Activated T-cell treated with anti-CD3 and anti-CD28 coated beads, Interleukin-2, amount 50 U/mL, for 24 hours (primary cell): ENCODE measurements at regions not wholly inside any gene's neighbourhood (a gene's known extent, or its start where the extent isn't known, plus 50 kb on each side); places are given as distances from the start of the nearest gene placed in this dataset.
"Not testable (repeated sequence)": the region's sequence is repeated elsewhere in the genome, so short reads cannot be mapped to it uniquely, and the experiment has no call there.

Experiments used
- DNase-seq: peaks from one replicate; pipeline ENCODE4 v3.0.0-alpha.2; 2020
- H3K27ac Mint-ChIP-seq: 2 replicates; pipeline ENCODE4 v1.8.0; 2020; ENCODE audit warnings: mild to moderate bottlenecking, mixed read lengths
- H3K27me3 Mint-ChIP-seq: 2 replicates; pipeline ENCODE4 v1.8.0; 2020; ENCODE audit warnings: mixed read lengths
- H3K36me3 Mint-ChIP-seq: 2 replicates; pipeline ENCODE4 v1.8.0; 2020; ENCODE audit warnings: low read depth, mixed read lengths
- H3K4me1 Mint-ChIP-seq: 2 replicates; pipeline ENCODE4 v1.8.0; 2020; ENCODE audit warnings: low read depth, mixed read lengths
- H3K4me3 Mint-ChIP-seq: 2 replicates; pipeline ENCODE4 v1.8.0; 2020; ENCODE audit warnings: mild to moderate bottlenecking, moderate library complexity, mixed read lengths
- H3K9me3 Mint-ChIP-seq: 2 replicates; pipeline ENCODE4 v1.8.0; 2020; ENCODE audit warnings: mixed read lengths

DNA sequence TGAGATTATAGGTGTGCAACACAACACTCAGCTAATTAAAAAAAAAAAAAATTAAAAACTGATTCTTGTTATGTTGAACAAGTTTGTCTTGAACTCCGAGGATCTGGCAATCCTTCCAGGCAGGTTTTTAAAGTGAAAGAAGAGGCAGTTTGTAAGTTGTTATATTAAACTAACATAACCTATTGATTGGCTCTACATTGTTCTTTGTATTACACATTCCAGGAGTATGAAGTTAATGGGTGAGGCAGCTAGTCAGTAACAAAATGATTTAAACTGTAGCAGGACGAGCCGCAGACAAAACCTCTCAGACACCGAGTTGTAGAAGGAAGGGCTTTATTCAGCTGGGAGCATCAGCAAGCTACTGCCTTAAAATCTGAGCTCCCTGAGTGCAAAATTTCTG, 1953.9 kb upstream of the CDH6 start:
- DNase-seq = no peak
- Mint-ChIP-seq H3K36me3 (no peaks in the 10 kb centered on the region), H3K27me3 (no peaks in the 10 kb centered on the region), H3K27ac (no peak overlapping the region), H3K9me3 (peaks cover 25% of the 10 kb centered on the region), H3K4me1 (no peaks in the 10 kb centered on the region), H3K4me3 (no peak overlapping the region)

DNA sequence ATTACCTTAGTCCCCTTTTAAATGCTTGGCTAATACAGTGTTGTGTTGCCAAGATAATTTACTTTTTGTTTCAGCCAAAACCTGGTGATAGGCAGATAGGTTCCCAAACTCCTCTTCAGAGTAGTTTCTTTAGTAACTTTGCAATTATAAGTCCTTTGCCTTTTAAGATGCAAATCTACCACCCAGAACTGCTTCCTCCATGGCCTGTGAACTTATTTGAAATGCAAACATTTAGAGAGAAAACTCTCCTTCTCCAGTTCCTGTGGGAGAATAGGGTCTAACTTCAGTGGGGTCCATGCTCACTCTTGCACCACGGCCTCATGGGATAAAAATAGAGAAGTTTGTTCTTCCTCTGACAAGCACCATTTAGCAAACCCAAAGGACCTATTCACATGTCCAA, 1955.4 kb upstream of the CDH6 start:
- Mint-ChIP-seq H3K9me3 (peaks cover 25% of the 10 kb centered on the region), H3K27me3 (no peaks in the 10 kb centered on the region), H3K4me1 (no peaks in the 10 kb centered on the region), H3K4me3 (no peak overlapping the region), H3K36me3 (no peaks in the 10 kb centered on the region), H3K27ac (no peak overlapping the region)
- no peak for DNase-seq

DNA sequence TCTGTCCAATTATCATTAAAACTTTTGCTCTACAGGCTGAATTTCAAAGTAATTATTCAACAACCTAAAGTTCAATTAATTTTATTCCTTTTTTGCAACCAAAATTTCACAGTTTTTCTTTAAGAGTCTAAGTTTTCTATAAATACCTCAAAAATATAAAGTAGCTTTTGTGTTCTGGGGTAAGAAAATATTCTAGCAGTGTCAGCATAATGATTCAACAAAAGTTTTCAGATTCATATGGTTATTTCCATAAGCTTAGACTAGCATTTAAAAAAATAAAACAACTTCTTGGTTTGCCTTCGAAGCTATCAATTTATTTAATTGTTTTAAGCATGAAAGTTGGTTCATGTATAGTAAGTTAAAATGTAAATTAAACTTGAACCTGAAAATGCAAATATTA, 1962.3 kb upstream of the CDH6 start:
- H3K27me3 Mint-ChIP-seq = no peaks in the 10 kb centered on the region
- no peak overlapping the region for H3K4me3 Mint-ChIP-seq
- H3K36me3 Mint-ChIP-seq = no peaks in the 10 kb centered on the region
- H3K9me3 Mint-ChIP-seq = peaks cover 7% of the 10 kb centered on the region
- no peak overlapping the region for H3K27ac Mint-ChIP-seq
- no peaks in the 10 kb centered on the region for H3K4me1 Mint-ChIP-seq
- DNase-seq = no peak

DNA sequence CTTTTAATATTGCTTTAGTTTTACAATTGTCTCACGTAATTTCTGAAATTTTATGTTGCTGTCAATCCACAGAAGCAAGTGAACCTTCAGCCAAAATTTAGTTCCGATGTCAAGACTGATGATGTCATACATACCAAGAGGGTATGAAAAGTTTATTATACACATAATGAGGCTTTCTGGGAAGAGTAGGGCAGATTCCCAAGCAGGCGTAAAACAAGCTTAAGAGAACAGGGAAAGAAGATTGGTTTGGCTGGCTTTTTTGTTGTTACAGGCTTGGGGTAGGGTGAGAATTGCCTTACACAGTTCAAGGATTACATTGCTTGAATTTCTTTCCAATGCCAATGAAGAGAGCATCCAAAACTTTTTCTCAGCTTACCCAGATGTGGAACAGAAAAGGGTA, 1962.9 kb upstream of the CDH6 start:
- Mint-ChIP-seq H3K4me3 (no peak overlapping the region), H3K27me3 (no peaks in the 10 kb centered on the region), H3K36me3 (no peaks in the 10 kb centered on the region), H3K27ac (no peak overlapping the region), H3K4me1 (no peaks in the 10 kb centered on the region), H3K9me3 (peaks cover 4% of the 10 kb centered on the region)
- no peak for DNase-seq

DNA sequence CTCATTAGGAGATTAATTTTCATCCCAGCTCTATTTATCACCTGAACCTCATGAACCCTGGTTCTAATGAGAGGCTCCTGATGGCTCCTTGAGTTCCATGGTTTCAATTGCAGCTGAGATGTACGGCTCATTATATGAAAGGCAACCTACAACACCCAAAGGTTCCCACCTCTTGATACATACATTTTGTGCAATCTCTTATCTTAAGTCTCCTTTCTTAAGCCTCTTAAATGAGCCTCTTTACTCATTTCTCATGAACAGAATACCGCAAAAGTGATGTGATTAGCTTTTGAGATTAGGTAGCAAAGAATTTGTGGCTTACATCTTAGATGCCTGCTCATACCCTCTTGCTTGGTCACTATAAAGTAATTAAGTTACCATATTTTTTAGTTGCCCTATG, 1964.0 kb upstream of the CDH6 start:
- no peaks in the 10 kb centered on the region for H3K36me3 Mint-ChIP-seq
- H3K9me3 Mint-ChIP-seq = no peaks in the 10 kb centered on the region
- DNase-seq = no peak
- no peaks in the 10 kb centered on the region for H3K27me3 Mint-ChIP-seq
- no peak overlapping the region for H3K27ac Mint-ChIP-seq
- H3K4me3 Mint-ChIP-seq = no peak overlapping the region
- H3K4me1 Mint-ChIP-seq = no peaks in the 10 kb centered on the region

DNA sequence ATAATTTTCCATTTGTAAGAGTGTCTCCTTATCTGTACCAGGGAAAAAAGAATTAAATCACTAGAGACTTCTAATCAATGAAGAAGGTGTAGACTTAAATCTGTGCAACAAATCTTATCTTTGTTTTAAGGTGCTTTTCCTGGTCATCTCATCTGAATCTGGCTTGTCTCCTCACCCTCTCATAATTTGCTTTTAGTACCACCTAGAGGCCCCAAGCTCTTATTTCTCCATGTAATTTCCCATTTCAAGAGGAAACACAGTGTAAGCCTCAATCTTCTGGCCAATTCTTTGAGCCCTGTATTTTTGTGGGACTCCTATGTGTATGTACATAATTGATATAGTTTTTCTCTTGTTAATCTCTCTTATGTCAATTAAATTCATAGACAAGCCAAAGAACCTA, 1975.3 kb upstream of the CDH6 start:
- Mint-ChIP-seq H3K36me3 (no peaks in the 10 kb centered on the region), H3K4me3 (no peak overlapping the region), H3K4me1 (no peaks in the 10 kb centered on the region), H3K27me3 (no peaks in the 10 kb centered on the region), H3K27ac (no peak overlapping the region), H3K9me3 (peaks cover 28% of the 10 kb centered on the region)
- no peak for DNase-seq

DNA sequence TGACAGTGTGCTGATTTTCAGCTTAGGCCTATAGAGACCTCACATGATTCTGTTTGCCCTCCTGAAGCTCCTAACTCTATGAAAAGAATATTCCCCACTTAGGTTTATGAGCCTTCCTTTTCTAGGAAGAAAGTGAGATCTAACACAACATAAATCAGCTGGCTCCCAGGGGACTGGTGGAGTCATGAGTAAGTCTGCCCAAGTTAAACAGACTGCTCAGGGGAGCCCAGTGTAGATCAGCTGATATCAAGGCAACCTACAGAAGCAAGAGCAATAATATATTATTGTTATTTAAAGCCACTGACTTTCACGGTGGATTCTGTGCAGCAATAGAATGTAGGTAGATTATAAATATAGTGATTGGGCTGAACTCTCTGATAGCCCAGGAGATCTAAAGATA, 1978.6 kb upstream of the CDH6 start:
- Mint-ChIP-seq H3K27ac (no peak overlapping the region), H3K9me3 (peaks cover 34% of the 10 kb centered on the region), H3K36me3 (no peaks in the 10 kb centered on the region), H3K4me1 (no peaks in the 10 kb centered on the region), H3K4me3 (no peak overlapping the region), H3K27me3 (no peaks in the 10 kb centered on the region)
- no peak for DNase-seq

DNA sequence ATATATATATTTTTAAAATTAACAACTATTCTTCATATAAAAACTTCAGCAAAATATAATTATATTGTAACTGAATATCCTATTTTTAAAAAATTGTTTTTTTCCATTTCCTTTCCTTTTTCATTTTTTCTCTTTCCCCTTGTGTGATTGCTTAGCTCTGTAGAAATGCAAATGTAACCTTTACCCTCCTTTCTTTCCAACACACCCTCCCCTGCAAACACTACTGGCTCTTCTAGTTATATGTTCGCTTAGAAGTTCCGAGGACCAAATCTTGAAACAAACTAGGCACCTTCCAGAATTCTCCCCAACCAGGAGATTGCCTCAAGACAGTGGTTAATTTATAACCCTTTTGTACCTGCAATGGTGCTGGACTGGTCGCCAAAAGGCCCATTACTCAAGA, 1980.0 kb upstream of the CDH6 start:
- Mint-ChIP-seq H3K27ac (no peak overlapping the region), H3K27me3 (no peaks in the 10 kb centered on the region), H3K4me1 (no peaks in the 10 kb centered on the region), H3K9me3 (peaks cover 30% of the 10 kb centered on the region), H3K36me3 (no peaks in the 10 kb centered on the region), H3K4me3 (no peak overlapping the region)
- no peak for DNase-seq

DNA sequence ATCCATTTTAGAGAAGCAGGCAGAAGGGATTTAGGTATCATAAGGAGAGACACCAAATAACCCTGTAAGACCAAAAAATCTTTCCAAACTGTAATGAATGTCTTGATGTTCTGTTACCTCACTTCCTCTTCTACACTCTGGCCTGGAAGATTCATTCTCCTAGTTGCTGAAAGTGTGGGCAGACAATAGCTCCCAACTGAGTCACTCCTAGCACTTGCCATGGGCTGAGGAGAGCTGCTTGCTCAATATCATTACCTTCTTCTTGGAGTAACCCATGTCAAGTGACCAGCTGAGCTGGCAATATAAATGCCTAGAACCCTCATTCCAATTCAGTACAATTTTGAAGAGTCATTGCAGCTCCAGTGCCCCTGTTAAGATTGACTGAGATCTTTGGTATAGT, 1985.5 kb upstream of the CDH6 start:
- H3K9me3 Mint-ChIP-seq = peaks cover 19% of the 10 kb centered on the region
- H3K36me3 Mint-ChIP-seq = no peaks in the 10 kb centered on the region
- no peak overlapping the region for H3K4me3 Mint-ChIP-seq
- H3K4me1 Mint-ChIP-seq = no peaks in the 10 kb centered on the region
- DNase-seq = no peak
- H3K27me3 Mint-ChIP-seq = no peaks in the 10 kb centered on the region
- no peak overlapping the region for H3K27ac Mint-ChIP-seq

DNA sequence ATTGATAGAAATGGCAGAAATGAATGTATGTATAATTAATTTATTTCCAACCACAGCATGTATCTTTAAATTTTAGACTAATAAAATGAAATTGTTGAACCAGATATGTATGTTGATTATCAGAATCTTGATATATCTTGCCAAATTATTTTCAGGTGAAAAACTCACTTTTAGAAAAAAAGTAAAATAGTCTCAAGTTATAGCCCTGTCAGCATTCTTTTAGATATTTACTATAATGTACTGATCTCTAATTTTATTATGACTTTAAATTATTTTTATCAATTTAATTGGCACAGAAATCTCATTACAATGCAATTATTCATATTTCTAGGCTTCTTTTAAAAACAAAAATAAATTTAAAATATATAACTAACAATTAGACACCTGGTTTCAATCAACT, 1990.4 kb upstream of the CDH6 start:
- Mint-ChIP-seq H3K4me1 (no peaks in the 10 kb centered on the region), H3K36me3 (no peaks in the 10 kb centered on the region), H3K9me3 (peaks cover 4% of the 10 kb centered on the region), H3K27ac (no peak overlapping the region), H3K4me3 (no peak overlapping the region), H3K27me3 (no peaks in the 10 kb centered on the region)
- no peak for DNase-seq

DNA sequence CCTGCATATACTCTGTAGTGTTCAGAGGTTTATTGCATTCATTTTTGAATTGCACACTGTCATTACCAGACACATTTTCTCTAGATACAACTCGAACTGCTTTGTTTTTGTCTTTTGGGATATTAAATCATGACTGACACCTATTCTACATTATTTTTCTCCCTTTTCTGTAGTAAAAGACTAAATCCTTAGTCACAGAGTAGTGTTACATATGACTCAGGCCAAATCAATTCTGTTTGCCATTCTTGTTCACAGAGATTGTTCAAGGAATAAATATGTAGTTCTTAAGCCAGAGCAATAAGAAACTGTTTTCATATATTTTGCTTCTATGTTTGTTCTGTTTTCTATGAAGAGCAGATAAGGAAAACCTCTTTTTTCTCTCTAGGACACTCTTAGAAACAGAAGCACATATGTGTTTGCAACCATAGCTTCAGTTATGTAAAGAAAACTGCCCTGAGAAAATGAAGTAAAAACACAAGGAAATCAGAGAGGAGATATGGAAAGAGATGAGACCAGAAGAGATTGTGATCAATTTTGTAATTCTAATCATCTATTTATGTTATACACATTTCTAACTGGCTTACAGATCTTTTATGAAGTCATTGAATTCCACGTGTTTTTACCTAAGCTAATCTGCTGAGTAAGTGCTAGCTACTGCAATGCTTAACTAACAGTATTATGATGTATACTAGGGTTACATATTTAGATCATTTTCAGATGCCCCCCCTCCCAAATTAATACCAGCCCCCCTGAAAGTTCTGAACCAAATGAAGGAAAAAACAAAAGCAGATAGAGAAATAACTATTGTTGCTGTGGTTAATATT, 1995.6 kb upstream of the CDH6 start:
- peaks cover 9% of the 10 kb centered on the region for H3K9me3 Mint-ChIP-seq
- no peak overlapping the region for H3K27ac Mint-ChIP-seq
- H3K36me3 Mint-ChIP-seq = no peaks in the 10 kb centered on the region
- no peaks in the 10 kb centered on the region for H3K27me3 Mint-ChIP-seq
- no peak for DNase-seq
- H3K4me3 Mint-ChIP-seq = no peak overlapping the region
- no peaks in the 10 kb centered on the region for H3K4me1 Mint-ChIP-seq

DNA sequence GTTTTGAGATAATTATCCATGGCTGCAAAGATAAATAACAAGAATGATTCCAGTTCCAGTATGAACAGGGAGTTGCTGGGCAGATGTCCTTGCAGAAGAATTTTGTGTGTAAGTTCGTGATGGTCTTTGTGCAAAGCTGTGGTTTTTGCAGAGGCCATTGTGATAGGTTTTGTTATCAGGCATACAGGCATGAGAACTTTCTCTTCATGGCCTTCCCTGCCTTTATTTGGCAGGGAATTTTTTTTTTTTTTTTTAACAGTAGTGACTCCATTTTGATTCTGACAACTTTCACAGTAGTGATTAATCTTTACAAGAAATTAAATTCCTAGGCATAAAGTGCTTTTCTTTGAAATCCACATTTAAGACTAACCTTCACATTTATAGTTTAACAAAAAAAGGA, 1999.5 kb upstream of the CDH6 start:
- H3K9me3 Mint-ChIP-seq = peaks cover 9% of the 10 kb centered on the region
- no peak for DNase-seq
- H3K27me3 Mint-ChIP-seq = no peaks in the 10 kb centered on the region
- no peaks in the 10 kb centered on the region for H3K4me1 Mint-ChIP-seq
- H3K27ac Mint-ChIP-seq = no peak overlapping the region
- H3K36me3 Mint-ChIP-seq = no peaks in the 10 kb centered on the region
- H3K4me3 Mint-ChIP-seq = no peak overlapping the region

DNA sequence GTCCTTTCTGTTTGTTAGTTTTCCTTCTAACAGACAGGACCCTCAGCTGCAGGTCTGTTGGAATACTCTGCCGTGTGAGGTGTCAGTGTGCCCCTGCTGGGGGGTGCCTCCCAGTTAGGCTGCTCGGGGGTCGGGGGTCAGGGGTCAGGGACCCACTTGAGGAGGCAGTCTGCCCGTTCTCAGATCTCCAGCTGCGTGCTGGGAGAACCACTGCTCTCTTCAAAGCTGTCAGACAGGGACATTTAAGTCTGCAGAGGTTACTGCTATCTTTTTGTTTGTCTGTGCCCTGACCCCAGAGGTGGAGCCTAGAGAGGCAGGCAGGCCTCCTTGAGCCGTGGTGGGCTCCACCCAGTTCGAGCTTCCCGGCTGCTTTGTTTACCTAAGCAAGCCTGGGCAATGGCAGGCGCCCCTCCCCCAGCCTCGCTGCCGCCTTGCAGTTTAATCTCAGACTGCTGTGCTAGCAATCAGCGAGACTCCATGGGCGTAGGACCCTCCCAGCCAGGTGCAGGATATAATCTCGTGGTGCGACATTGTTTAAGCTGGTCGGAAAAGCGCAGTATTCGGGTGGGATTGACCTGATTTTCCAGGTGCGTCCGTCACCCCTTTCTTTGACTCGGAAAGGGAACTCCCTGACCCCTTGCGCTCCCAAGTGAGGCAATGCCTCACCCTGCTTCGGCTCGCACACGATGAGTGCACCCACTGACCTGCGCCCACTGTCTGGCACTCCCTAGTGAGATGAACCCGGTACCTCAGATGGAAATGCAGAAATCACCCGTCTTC, 2002.0 kb upstream of the CDH6 start:
- H3K4me1 Mint-ChIP-seq, H3K4me3 Mint-ChIP-seq: not testable (repeated sequence)

DNA sequence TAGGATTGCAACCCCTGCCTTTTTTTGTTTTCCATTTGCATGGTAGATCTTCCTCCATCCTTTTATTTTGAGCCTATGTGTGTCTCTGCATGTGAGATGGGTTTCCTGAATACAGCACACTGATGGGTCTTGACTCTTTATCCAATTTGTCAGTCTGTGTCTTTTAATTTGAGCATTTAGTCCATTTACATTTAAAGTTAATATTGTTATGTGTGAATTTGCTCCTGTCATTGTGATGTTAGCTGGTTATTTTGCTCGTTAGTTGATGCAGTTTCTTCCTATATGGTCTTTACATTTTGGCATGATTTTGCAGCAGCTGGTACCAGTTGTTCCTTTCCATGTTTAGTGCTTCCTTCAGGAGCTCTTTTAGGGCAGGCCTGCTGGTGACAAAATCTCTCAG, 2003.1 kb upstream of the CDH6 start:
- H3K4me1 Mint-ChIP-seq, H3K4me3 Mint-ChIP-seq, H3K27ac Mint-ChIP-seq, DNase-seq, H3K27me3 Mint-ChIP-seq, H3K36me3 Mint-ChIP-seq, H3K9me3 Mint-ChIP-seq: not testable (repeated sequence)

More for the DNA sequence above, 2002.0 kb upstream of the CDH6 start:
- not testable (repeated sequence) for H3K27ac Mint-ChIP-seq, H3K27me3 Mint-ChIP-seq, DNase-seq, H3K9me3 Mint-ChIP-seq, H3K36me3 Mint-ChIP-seq

DNA sequence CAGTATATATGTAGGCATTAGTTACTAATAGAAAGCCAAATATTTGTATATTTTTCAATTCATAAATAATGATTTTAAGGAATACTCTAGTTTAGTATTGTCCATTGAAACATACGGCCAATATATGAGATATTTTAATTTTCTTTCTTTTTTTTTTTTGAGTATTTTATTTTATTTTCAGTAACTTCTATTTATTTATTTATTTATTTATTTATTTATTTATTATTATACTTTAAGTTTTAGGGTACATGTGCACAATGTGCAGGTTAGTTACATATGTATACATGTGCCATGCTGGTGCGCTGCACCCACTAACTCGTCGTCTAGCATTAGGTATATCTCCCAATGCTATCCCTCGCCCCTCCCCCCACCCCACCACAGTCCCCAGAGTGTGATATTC, 2007.1 kb upstream of the CDH6 start:
- not testable (repeated sequence) for H3K4me1 Mint-ChIP-seq, H3K9me3 Mint-ChIP-seq, H3K4me3 Mint-ChIP-seq, H3K27ac Mint-ChIP-seq, H3K36me3 Mint-ChIP-seq, DNase-seq, H3K27me3 Mint-ChIP-seq
